ENCODE measurements at regions not wholly inside any gene's neighbourhood (a gene's known extent, or its start where the extent isn't known, plus 50 kb on each side); places are given as distances from the start of the nearest gene placed in this dataset.
"Not testable (repeated sequence)": the region's sequence is repeated elsewhere in the genome, so short reads cannot be mapped to it uniquely, and the experiment has no call there.

- no peaks in the 10 kb centered on the region for H3K27me3 ChIP-seq (ENCODE audit: control insufficient read depth in 1 of 2, insufficient read depth in 2 of 2, low read length in 2 of 2)
- no peak for ATAC-seq (ENCODE audit: poor library complexity)
- H3K9me3 Mint-ChIP-seq = peaks cover 3% of the 10 kb centered on the region
- H3K36me3 Mint-ChIP-seq (ENCODE audit: low read depth) = no peaks in the 10 kb centered on the region
- intact Hi-C loops (cut with DNase I, micrococcal nuclease) = no loop called here
- H3K27me3 Mint-ChIP-seq = no peaks in the 10 kb centered on the region
- H3K27ac ChIP-seq (ENCODE audit: low read depth in 1 of 2, low read length in 2 of 2) = no peak overlapping the region
- no peak overlapping the region for H3K4me3 ChIP-seq (ENCODE audit: low read length)
- no peaks in the 10 kb centered on the region for H3K4me1 ChIP-seq (ENCODE audit: insufficient read depth, low read length)
- H3K9me3 ChIP-seq (ENCODE audit: control insufficient read depth in 1 of 2, insufficient read depth in 1 of 2, low read length in 2 of 2) = no peaks in the 10 kb centered on the region
- no peak overlapping the region for H3K4me3 Mint-ChIP-seq
- H3K27ac Mint-ChIP-seq = no peak overlapping the region
- H3K4me1 Mint-ChIP-seq (ENCODE audit: low read depth) = no peaks in the 10 kb centered on the region
- H3K36me3 ChIP-seq (ENCODE audit: insufficient read depth, low read length) = no peaks in the 10 kb centered on the region
- DNase-seq = no peak
- ChIA-PET POLR2A (no interaction called here), CTCF (no interaction called here)
- TF ChIP-seq CTCF (IDR thresholded peaks at IDR 0.05) = no peak
These were observed 467.1 kb upstream of the EPHA6 start for GRCh38 chr3:96347289-96347688.

- H3K27ac Mint-ChIP-seq = not testable (repeated sequence)
These were observed 462.8 kb upstream of the EPHA6 start for GRCh38 chr3:96351598-96351997.

GRCh38 chr3:96354106-96354505 lies 460.3 kb upstream of the EPHA6 start:
- no peaks in the 10 kb centered on the region for H3K4me1 Mint-ChIP-seq (ENCODE audit: low read depth)
- no peaks in the 10 kb centered on the region for H3K36me3 Mint-ChIP-seq (ENCODE audit: low read depth)
- H3K9me3 ChIP-seq (ENCODE audit: control insufficient read depth in 1 of 2, insufficient read depth in 1 of 2, low read length in 2 of 2) = peaks cover 0 to 5% of the 10 kb centered on the region in 2 experiments
- no peak overlapping the region for H3K27ac ChIP-seq (ENCODE audit: low read depth in 1 of 2, low read length in 2 of 2)
- H3K27me3 Mint-ChIP-seq = no peaks in the 10 kb centered on the region
- no peak for ATAC-seq (ENCODE audit: poor library complexity)
- CTCF ChIA-PET = interaction anchor here (1.0 kb wide), 1 partner anchor 13 kb away, joined by 3 read pairs; no protein-coding TSS in a partner anchor
- H3K27ac Mint-ChIP-seq = no peak overlapping the region
- peaks cover 13% of the 10 kb centered on the region for H3K9me3 Mint-ChIP-seq
- intact Hi-C loops (cut with DNase I, micrococcal nuclease) = no loop called here
- POLR2A ChIA-PET = no interaction called here
- DNase-seq = no peak
- H3K4me3 Mint-ChIP-seq = no peak overlapping the region
- no peaks in the 10 kb centered on the region for H3K4me1 ChIP-seq (ENCODE audit: insufficient read depth, low read length)
- H3K27me3 ChIP-seq (ENCODE audit: control insufficient read depth in 1 of 2, insufficient read depth in 2 of 2, low read length in 2 of 2) = no peaks in the 10 kb centered on the region
- no peak overlapping the region for H3K4me3 ChIP-seq (ENCODE audit: low read length)
- no peaks in the 10 kb centered on the region for H3K36me3 ChIP-seq (ENCODE audit: insufficient read depth, low read length)
- TF ChIP-seq CTCF (IDR thresholded peaks at IDR 0.05) = no peak

More at GRCh38 chr3:96351598-96351997, 462.8 kb upstream of the EPHA6 start:
- DNase-seq; H3K27me3 Mint-ChIP-seq; H3K4me1 ChIP-seq (ENCODE audit: insufficient read depth, low read length); H3K27ac ChIP-seq (ENCODE audit: low read depth in 1 of 2, low read length in 2 of 2); H3K9me3 ChIP-seq (ENCODE audit: control insufficient read depth in 1 of 2, insufficient read depth in 1 of 2, low read length in 2 of 2); H3K27me3 ChIP-seq (ENCODE audit: control insufficient read depth in 1 of 2, insufficient read depth in 2 of 2, low read length in 2 of 2); H3K9me3 Mint-ChIP-seq; ATAC-seq (ENCODE audit: poor library complexity); CTCF ChIA-PET; H3K4me1 Mint-ChIP-seq (ENCODE audit: low read depth); H3K4me3 Mint-ChIP-seq; H3K4me3 ChIP-seq (ENCODE audit: low read length); H3K36me3 ChIP-seq (ENCODE audit: insufficient read depth, low read length); POLR2A ChIA-PET; intact Hi-C loops (cut with DNase I, micrococcal nuclease); H3K36me3 Mint-ChIP-seq (ENCODE audit: low read depth): not testable (repeated sequence)

- Histone ChIP-seq H3K27me3 (ENCODE audit: control insufficient read depth in 1 of 2, insufficient read depth in 2 of 2, low read length in 2 of 2) (no peaks in the 10 kb centered on the region), H3K36me3 (ENCODE audit: insufficient read depth, low read length) (no peaks in the 10 kb centered on the region), H3K4me1 (ENCODE audit: insufficient read depth, low read length) (no peaks in the 10 kb centered on the region), H3K27ac (ENCODE audit: low read depth in 1 of 2, low read length in 2 of 2) (no peak overlapping the region), H3K4me3 (ENCODE audit: low read length) (no peak overlapping the region), H3K9me3 (ENCODE audit: control insufficient read depth in 1 of 2, insufficient read depth in 1 of 2, low read length in 2 of 2) (peaks cover 0 to 5% of the 10 kb centered on the region in 2 experiments)
- ChIA-PET CTCF (interaction anchor here (1.0 kb wide), 1 partner anchor 12 kb away, joined by 3 read pairs; no protein-coding TSS in a partner anchor), POLR2A (no interaction called here)
- intact Hi-C loops (cut with DNase I, micrococcal nuclease) = no loop called here
- Mint-ChIP-seq H3K36me3 (ENCODE audit: low read depth) (no peaks in the 10 kb centered on the region), H3K9me3 (peaks cover 17% of the 10 kb centered on the region), H3K4me3 (no peak overlapping the region), H3K4me1 (ENCODE audit: low read depth) (no peaks in the 10 kb centered on the region), H3K27ac (no peak overlapping the region), H3K27me3 (no peaks in the 10 kb centered on the region)
- no peak for ATAC-seq (ENCODE audit: poor library complexity)
- no peak for TF ChIP-seq CTCF (IDR thresholded peaks at IDR 0.05)
- no peak for DNase-seq
These were observed 459.7 kb upstream of the EPHA6 start for GRCh38 chr3:96354742-96355141.

Data from CD4-positive, alpha-beta T cell (primary cell).